Inflammatory macrophage (primary cell): ENCODE measurements at regions not wholly inside any gene's neighbourhood (a gene's known extent, or its start where the extent isn't known, plus 50 kb on each side); places are given as distances from the start of the nearest gene placed in this dataset.

Experiments
- DNase-seq, 2 donors: peaks; one replicate each; pipeline ENCODE4 v3.0.0-alpha.2; 2020 to 2022

DNA sequence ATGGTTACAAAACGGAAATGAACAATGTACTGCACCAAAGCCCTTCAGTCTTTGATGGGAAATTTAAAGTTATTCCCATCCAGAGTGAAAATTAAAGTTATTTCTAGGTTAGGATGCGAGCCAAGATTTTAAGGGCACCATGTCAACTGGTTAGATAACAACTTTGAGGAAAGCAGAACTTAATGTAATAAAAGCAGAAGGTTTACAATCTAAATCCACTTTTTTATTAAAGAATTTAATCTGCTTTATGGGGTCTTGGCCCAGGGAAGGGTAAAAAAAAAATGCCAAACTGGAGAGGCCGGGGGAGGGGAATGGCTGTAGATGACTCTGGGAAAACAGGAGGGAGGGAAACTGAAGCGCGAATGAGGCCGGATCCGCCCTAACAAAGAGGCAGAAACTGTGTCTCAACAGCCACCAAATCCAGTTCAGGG is 108.2 kb upstream of the ATF7IP start:
- no peak for DNase-seq

DNA sequence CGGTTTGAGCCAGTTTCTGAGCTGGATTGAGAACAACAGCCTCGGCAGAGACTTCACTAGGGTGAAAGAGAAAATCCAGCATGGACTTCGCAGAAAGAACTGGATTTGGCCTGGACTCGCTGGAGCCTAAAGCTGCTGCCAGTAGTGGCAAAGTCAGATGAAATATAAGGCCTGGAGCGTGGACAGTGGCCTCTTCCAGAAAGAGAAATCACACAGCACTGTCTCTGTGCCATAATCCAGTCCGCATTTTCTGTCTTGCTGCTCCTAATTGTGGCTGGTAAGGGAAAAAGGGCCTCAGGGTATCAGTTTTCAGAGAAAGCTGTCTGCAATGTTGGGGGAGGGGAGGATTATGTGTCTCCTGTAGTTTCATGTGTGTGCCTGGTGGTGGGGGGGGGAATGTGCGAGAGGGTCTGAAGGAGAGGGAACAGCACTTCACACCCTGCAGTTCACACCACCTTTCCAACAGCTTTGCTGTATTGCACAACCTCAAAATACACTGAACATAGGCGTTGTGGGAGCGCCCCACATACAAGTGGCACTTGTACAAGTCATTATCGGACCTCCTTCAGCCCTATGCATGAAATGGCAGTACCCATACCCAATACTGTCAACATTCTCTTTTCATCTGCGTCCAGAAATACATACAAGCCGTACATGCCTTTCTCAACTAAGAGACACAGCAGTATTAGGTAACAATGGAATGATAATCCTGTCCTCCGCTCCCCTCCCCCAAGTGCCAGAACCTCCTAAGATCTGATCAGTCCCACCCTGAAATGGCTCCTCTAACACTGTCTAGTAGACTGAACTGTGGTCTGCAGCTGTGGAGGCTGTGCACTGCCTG is 107.5 kb upstream of the ATF7IP start:
- peak; percentile 88 to 89 for DNase-seq

DNA sequence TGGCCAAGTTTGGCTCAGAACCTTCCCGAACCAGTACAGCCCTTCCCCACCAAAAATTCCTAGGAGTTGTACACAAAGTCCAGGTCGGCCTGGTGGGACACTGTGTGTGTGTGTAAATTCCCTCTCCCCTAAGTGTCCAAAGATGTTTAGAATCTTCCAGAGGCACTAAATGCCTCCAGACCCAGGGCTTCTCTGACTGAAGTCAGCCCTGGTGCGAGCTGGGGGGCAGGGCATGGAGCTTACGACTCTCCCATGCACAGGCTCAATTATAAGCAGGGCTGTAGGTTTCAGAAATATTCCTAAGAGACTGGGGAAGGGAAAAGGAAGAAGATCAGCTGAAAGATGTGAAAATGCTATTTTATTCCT is 106.9 kb upstream of the ATF7IP start:
- DNase-seq: no peak

DNA sequence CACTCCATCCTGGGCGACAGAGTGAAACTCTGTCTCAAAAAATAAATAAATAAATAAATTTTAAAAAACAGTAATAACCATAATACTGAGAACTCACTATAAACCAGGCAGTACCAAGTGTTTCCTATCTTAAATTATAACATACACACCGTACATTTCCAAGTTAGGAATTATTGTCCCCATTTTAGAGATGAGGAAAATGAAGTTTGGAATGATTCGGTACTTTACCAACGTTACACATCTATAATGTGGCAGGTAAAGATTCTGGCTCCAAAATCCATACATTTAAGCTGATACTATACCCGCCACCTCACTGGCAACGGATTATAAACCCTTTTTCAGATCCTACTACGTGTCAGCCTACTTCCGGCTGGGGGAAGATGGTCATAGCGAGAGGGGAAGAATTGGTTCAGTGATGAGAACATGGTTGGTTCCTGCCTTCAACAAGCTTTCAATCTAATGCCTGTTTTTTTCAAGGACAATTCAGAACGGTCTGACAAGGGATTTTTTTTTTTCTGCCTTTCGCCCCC is 105.9 kb upstream of the ATF7IP start:
- DNase-seq: no peak

DNA sequence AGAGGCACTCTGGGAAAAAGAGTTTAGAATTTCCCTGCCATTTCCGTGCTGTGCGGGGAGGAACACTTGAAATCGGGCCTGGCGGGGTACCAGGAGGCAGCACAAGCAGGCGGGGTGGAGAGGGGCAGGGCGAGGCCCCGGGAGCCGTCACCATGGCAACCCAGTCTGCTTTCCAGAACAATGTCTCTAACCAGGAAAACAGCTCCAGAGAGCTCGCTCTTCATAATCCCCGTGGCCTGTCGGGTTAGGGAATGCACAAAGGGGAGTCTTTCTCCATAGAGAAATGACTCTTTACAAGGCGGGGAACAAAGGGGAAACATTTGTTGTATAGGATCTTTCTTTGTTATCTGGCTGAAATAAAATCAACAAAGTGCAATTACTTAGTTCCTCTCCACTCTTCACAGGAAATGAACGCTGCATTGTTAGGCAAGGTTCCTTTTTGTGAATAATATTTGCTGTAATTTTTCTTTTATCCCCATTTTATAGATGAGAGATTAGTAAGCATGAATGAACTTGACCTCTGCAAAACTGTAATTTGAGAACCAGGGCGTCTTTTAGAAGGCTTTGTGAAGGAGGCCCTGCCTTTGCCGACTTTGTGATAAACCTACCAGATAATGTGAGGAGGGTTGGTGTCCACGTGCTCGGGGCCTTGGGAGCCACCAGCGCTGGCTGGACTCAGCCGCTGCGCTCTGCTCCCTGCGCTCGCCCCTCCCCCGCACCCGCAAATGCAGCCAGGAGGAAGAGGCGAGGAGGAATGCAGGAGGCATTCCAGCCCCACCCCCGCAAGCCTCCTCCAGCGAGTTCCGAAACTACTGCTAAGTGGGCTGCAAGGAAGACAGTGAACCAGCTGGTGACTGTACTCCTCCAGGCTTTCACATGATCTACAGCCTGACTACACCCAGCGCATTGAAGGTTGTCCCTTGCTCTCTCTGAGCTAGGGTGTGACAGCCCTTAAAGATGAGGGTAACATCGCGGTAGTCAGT is 105.2 kb upstream of the ATF7IP start:
- peak; percentile 68 to 70 for DNase-seq

DNA sequence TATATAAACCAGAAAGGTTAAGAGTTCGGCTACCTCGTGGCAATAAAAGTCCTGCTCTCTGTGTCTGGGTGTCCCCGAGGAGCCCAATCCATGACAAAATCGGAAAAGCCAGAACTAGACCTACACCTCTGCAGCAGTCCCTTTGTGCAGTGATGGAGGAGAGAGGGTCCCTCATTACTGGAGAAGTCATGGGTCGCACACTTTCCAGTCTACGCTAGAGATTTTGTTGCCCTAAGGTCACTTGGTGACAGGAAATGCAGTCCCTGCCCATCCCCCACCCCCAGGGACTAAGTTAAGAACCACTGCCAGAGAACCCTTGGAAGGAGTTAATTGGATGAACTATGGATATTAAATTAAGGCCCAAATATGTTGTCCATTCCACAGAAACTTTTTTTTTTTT is 104.4 kb upstream of the ATF7IP start:
- no peak for DNase-seq

DNA sequence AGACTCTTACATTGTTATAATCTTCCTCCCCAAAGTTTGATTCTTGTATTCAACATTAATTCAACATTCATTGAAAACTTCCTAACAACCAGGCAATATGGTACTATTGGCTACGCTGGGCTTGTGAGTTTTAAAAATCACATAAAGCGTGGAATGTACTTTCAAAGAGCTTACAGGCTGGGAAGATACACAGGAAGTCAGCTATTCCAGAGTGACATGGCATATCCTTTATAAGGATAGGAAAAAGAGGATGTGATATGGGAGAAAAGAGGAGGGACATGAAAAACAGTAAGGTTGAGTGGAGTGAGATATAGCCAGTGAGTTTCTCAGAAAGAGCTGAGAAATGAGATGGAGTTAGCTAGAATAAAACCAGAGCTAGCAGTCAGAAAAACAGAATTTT is 103.6 kb upstream of the ATF7IP start:
- no peak for DNase-seq

DNA sequence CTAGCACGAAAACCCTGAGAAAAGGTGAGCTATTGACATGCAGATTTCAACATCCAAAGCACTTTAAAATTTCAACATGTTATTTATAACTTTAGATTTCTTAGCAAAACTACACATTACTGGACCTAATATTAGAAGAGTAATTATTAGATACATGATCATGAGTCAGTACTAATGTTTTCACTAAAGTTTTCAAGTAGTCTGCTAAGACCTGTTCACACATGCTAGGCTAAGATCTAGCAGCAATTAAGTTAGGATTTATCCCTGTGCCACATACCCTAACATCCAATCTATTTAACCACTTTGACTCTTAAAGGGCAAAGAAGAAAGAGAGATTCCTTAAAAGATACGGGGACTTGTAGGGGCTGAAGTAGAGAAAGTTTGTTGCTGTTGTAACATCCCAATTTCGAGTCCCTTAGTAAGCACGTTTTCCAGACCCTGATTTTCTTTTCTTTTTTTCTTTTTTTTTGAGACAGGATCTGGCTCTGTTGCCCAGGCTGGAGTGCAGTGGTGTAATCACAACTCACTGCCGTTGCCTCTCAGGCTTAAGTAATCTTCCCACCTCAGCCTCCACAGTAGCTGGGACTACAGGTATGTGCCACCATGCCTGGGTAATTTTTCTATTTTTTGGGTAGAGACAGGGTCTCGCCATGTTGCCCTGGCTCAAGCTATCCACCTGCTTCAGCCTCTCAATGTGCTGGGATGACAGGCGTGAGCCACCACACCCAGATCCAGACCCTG is 102.5 kb upstream of the ATF7IP start:
- DNase-seq: no peak

DNA sequence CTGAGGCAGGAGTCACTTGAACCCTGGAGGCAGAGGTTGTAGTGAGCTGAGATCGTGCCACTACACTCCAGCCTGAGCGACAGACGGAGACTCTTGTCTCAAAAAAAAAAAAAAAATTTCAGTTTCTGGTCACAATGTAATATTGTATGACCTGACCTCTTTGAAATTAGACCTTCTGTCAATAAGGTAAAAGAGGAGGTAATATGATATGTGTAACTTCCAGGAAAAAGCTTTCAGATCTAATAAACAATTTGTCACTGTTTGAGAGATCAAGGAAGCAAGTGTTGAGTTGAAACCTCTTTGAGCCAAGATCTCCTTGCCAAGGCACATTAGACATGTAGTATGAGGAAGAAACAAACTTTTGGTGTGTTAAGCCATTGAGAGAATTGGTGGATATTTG is 101.7 kb upstream of the ATF7IP start:
- no peak for DNase-seq

DNA sequence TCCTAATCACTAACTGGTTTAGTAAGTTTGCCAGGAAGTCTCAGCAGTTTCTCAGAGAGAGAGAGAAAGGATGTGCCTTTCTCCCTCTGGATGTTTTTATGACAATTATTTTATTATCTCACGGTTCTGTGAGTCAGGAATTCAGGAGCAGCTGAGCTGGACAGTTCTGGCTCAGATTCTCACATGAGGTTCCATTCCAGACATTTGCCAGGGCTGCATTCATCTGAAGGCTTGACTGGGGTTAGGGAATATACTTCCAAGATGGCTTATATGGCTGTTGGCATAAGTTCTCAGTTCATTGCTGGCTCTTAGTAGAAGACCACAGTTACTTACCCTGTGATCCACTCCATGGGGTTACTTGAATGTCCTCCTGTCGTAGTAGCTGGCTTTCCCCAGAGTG is 101.2 kb upstream of the ATF7IP start:
- no peak for DNase-seq

DNA sequence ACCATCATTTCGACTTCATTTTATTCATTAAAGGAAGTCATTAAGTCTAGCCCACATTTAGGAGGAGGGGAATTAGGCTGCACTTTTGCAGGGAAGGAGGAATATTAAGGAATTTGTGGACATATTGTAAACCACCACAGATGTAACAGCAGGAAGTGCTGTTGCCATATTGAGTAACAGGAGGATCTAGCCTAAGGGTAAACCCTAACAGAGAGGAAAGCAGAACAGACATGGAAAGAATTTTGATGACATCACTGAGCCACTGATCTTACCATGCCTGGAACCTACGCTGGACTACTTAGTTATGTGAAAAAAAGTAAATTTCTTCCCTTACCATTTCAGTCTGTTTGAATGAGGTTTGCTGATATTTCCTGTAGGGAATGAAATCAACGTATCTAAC is 100.7 kb upstream of the ATF7IP start:
- DNase-seq: peak; percentile 82 to 90

DNA sequence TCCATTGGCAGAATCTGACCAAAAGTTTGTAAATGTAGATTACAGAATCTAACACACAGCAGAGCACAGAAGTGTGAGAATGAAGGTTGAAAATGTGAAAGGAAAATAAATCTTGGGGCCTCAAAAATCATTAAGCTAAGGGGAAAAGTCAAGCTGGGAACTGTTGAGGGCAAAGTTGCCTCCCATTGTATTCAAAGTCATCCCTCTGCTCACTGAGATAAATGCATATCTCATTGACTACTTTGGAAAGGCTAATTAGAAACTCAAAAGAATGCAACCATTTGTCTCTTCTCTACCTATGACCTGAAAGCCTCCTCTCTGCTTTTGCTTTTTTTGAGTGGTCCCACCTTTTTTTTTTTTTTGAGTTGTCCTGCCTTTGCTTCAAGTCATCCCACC is 97.4 kb upstream of the ATF7IP start:
- no peak for DNase-seq

DNA sequence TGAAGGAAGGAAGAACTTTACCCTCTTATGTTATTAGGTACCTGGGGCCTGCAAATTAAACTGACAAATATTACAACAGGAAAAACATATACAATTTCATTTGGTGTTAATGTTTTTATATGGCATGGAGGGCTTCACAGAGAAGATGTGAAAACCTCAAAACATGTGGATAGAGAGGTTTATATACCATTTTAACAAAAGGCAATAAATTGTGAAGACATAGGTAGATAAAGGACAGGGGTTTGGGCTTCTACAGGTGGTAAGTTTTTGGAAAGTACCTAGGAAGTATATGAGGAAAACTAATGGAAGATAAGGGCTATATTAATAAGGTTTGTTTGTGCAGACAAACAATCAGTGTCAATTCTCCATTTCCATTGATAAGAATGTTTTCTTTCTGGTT is 95.1 kb upstream of the ATF7IP start:
- DNase-seq: no peak

DNA sequence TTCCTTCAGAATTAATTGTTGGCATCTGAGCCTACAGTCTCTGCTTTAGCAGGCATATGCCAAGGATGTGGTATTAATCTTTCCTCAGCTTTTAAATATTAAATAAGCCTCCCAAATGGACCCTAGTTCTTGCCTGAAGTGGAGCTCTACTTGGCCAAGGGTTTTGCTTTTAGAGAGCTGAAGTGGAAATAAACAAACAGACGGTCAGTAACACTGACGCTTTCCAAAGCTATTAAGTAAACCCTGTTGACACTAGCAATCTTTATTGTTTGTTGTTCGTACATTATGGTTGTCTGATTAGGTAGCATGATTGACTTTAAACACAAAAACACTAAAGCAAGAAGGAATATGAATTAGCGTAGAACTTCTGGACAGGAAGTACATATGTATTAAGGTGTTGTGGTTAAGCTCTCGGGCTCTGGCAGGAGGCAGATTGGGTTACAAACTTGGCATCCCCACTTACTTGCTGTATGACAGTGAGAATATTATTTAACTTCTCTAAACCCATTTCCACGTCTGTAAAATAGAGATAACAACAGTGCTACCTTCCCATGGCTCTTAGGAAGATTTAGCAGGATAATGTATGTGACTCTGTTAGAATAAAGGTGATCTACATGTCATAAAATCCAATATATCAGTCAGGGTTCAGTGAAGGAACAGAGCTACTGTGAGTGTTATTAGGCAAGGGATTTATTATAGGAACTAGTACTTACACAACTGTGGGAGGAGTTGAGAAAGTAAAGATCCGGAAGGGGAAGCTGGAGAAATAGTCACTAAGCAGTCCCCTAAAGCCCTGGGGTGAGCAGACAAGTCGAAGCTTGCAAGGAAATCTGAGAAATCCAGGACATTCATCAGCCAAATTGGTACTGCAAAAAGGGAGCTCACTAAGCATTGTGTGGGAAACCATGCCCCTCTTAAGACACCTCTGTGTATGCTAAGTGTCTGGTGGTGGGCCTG is 92.2 kb upstream of the ATF7IP start:
- peak; percentile 89 to 96 for DNase-seq

DNA sequence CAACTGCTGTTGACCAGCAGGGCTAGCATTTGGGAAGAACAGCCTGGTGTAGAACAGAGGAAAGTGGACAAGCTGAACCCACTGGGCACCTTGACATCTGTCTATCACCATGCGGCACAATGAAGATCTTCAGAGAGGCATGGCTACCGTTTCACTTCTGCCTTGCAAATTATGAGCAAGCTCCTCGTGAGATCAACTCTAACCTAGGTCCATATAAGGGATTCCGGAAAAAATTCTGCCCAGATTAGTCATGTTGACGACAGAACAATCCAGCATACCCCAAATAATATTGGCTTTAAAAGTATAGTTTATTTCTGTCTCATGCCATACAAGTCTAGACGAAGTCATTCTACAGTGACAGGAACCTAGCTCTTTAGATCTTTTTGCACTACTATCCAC is 91.6 kb upstream of the ATF7IP start:
- DNase-seq: peak; percentile 65 to 73

DNA sequence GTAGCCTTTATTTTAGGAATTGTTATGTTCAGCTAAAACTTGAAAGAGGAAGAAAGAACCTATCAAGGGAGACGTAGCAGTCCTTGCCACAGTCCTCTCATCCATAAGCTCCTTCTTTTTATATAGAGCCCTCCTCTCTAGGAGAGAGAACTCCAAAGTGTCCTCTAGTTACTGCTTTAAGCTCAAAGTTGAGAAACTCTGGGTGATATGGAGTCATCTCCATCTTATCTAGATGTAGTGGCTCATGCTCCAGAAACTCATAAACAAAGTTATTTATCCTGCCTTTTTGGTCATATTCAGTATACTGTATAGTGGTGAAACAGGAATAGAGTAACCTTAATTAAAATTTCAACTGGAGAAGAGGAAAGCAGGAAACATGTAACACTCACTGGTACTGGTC is 90.4 kb upstream of the ATF7IP start:
- DNase-seq: no peak

DNA sequence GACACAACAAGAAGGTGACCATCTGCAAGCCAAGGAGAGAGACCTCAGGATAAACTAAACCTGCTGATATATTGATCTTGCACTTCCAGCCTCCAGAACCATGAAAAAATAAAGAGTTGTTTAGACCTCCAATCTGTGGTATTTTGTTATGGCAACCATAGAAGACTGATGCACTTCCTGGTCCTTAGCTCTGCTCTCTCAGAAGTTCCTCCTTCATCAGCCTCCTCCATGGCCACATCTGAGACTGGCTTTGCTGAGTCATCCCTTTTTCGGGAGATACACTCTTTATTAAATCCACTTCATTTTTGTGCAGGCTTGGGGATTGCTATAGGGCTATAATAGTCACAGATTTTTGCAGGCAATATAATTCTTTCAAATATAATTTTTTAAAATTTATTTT is 89.6 kb upstream of the ATF7IP start:
- peak; percentile 52 to 57 for DNase-seq

DNA sequence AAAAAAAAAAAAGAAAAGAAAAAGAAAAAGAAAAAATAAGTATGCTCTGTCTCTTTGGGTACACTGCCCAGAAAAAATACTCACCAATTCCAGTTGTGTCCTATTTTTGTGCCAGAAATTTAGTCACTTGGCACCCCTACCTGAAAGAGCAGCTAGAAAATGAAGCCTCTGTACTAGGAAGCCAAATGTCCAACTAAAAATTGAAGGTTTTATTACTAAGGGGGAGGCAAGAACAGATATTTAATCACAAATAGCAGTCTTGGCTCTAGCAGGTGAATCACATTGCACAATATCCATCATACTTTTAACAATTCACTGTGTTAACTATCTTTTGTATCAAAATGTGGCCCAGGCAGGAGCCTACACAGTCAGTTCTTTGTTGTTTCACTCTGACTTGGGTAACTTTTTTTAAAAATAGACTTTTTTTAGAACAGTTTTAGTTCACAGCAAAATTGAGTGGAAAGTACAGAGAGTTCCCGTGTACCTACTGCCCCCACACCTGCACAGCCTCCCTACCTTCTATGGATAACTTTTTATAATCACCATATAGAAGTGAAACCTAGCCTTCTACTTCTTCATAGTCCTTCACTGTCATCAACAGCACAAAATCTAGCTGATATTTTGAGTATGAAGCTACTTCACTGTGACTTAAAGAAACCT is 87.1 kb upstream of the ATF7IP start:
- DNase-seq: no peak

DNA sequence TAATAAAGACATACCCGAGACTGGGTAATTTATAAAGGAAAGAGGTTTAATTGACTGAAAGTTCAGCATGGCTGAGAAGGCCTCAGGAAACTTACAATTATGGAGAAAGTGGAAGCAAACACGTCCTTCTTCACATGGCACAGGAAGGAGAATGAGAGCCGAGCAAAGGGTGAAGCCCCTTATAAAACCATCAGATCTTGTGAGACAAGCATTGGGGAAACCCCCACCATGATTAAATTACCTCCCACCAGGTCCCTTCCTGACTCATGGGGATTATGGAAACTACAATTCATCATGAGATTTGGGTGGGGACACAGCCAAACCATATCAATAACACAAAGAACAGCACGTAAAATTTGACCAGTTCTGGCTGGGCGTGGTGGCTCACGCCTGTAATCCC is 85.6 kb upstream of the ATF7IP start:
- DNase-seq: no peak

DNA sequence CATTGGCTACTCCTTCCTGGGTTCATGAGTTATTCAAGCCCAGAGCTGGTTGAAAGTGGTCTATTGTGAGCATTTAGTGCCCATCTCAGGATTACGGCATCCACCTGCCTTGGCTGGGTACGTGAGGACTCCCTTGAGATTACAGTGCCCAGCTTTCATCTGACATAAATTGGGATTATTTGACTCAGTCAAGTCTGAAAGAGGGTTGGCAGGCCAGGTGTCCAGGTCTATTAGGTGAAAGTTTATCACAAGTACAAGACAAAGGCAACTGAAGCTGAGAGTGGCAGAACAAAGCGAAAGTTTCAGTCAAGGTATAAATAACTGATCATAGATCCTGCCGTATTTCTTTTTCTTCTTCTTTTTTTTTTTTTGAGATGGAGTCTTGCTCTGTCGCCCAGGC is 84.6 kb upstream of the ATF7IP start:
- no peak for DNase-seq

DNA sequence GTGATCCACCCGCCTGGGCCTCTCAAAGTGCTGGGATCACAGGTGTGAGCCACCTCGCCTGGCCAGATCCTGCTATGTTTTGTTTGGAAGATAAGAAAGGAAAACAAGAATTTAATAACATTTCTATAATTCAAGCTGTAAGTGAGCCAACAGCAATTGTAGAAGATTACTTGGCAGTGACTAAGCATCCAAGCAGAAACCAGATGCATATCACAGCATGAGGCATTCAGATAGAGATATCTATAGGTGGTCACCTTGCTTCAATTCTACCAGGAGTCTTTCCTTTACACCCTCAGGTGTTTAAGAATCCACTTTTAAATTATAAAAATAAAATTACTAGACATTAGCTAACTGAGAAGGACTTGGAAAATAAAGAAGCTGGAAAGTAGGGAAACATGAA is 83.9 kb upstream of the ATF7IP start:
- DNase-seq: no peak
